HepG2 (cell line): ENCODE measurements at regions not wholly inside any gene's neighbourhood (a gene's known extent, or its start where the extent isn't known, plus 50 kb on each side); places are given as distances from the start of the nearest gene placed in this dataset.

ENCODE experiments used
- AGO1 ChIP-seq: fragments of 200-400 bp; formaldehyde crosslinking; IDR thresholded peaks from 2 replicates; pipeline ENCODE4 v1.6.1; 2017; ENCODE audit warnings: mild to moderate bottlenecking, low read depth, low read length, moderate library complexity; ENCODE audit not compliant: poor library complexity, severe bottlenecking
- BORCS8-MEF2B ChIP-seq: sonication (generic); formaldehyde crosslinking; IDR thresholded peaks from 2 replicates; pipeline ENCODE4 v1.8.0; 2022; ENCODE audit warnings: mild to moderate bottlenecking, missing genetic modification reagents
- CCDC6 ChIP-seq: sonication (generic); formaldehyde crosslinking; IDR thresholded peaks from 2 replicates; pipeline ENCODE4 v1.8.1; 2022; ENCODE audit warnings: mild to moderate bottlenecking, missing genetic modification reagents, moderate library complexity
- EED ChIP-seq: sonication (generic); formaldehyde crosslinking; IDR thresholded peaks from 2 replicates; pipeline ENCODE4 v1.5.0; 2020; ENCODE audit warnings: mild to moderate bottlenecking, missing genetic modification reagents
- GATA4 ChIP-seq: sonication (generic); IDR thresholded peaks from 2 replicates; pipeline ENCODE4 v1.6.1; 2016; ENCODE audit warnings: antibody characterized with exemption, low read depth, borderline replicate concordance
- HNRNPL ChIP-seq: fragments of 200-400 bp; formaldehyde crosslinking; IDR thresholded peaks from 2 replicates; pipeline ENCODE4 v1.6.1; 2017; ENCODE audit warnings: mild to moderate bottlenecking, low read depth, low read length
- NKX3-1 ChIP-seq: sonication (generic); formaldehyde crosslinking; IDR thresholded peaks from 2 replicates; pipeline ENCODE4 v1.5.0; 2020; ENCODE audit warnings: missing genetic modification reagents
- SP140L ChIP-seq: sonication (generic); formaldehyde crosslinking; IDR thresholded peaks from 2 replicates; pipeline ENCODE4 v1.4.0; 2020; ENCODE audit warnings: missing genetic modification reagents, borderline replicate concordance
- YEATS4 ChIP-seq: sonication (generic); formaldehyde crosslinking; IDR thresholded peaks from 2 replicates; pipeline ENCODE4 v1.4.0; 2020; ENCODE audit warnings: missing genetic modification reagents, borderline replicate concordance
- ZBTB10 ChIP-seq: sonication (generic); formaldehyde crosslinking; IDR thresholded peaks from 2 replicates; pipeline ENCODE4 v1.4.0; 2020; ENCODE audit warnings: missing genetic modification reagents, borderline replicate concordance
- ZNF264 ChIP-seq: sonication (generic); formaldehyde crosslinking; IDR thresholded peaks from 2 replicates; pipeline ENCODE4 v1.4.0; 2020; ENCODE audit warnings: missing genetic modification reagents
- ZNF354B ChIP-seq: sonication (generic); formaldehyde crosslinking; IDR thresholded peaks from 2 replicates; pipeline ENCODE4 v1.8.0; 2022; ENCODE audit warnings: mild to moderate bottlenecking, missing genetic modification reagents
- ZNF598 ChIP-seq: sonication (generic); formaldehyde crosslinking; IDR thresholded peaks from 2 replicates; pipeline ENCODE4 v1.5.1; 2020; ENCODE audit warnings: mild to moderate bottlenecking, missing genetic modification reagents, borderline replicate concordance
- ZNF629 ChIP-seq: sonication (generic); formaldehyde crosslinking; conservative IDR thresholded peaks from 2 replicates; pipeline ENCODE4 v1.5.0; 2020; ENCODE audit warnings: missing genetic modification reagents
- ZNF879 ChIP-seq: sonication (generic); formaldehyde crosslinking; IDR thresholded peaks from 2 replicates; pipeline ENCODE4 v1.8.1; 2023; ENCODE audit warnings: missing genetic modification reagents
- ZSCAN20 ChIP-seq: sonication (generic); formaldehyde crosslinking; IDR thresholded peaks from 2 replicates; pipeline ENCODE4 v1.4.0; 2020; ENCODE audit warnings: missing genetic modification reagents, mild to moderate bottlenecking, borderline replicate concordance
- TF ChIP-seq, protein P1 (sequence below): sonication (generic); formaldehyde crosslinking; IDR thresholded peaks from 2 replicates; pipeline ENCODE4 v1.8.1; 2022; ENCODE audit warnings: mild to moderate bottlenecking, missing genetic modification reagents
- TF ChIP-seq, protein P2 (sequence below): sonication (generic); formaldehyde crosslinking; IDR thresholded peaks from 2 replicates; pipeline ENCODE4 v1.4.0; 2020; ENCODE audit warnings: missing genetic modification reagents
- TF ChIP-seq, protein P3 (sequence below): sonication (generic); formaldehyde crosslinking; IDR thresholded peaks from 2 replicates; pipeline ENCODE4 v1.5.0; 2020; ENCODE audit warnings: missing genetic modification reagents
- TF ChIP-seq, protein P4 (sequence below): sonication (generic); formaldehyde crosslinking; IDR thresholded peaks from 2 replicates; pipeline ENCODE4 v1.8.0; 2022; ENCODE audit warnings: mild to moderate bottlenecking, missing genetic modification reagents, borderline replicate concordance

DNA sequence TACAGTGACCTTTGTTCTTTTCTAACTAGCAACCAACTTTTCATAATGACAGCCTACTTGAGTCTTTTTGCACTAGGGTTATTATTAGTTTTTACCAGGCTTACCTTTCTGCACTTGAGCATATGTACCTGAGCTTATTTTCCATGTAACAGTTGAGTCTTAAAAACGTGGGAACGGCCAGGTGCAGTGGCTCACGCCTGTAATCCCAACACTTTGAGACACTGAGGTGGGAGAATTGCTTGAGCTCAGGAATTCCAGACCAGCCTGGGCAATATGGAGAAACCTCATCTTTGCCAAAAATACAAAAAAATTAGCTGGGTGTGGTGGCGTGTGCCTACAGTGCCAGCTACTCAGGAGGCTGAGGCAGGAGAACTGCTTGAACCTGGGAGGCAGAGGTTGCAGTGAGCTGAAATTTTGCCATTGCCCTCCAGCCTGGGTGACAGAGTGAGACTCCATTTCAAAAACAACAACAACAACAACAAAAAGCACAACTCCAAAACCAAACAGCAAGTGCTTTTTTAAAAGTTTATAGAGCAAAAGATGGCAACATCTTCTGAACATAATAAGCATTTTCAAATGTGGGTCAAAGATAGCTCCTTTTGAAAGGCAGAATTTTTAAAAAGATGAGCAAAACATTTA, 57.1 kb upstream of the CD28 start (continued):
- TF ChIP-seq ZNF879 (CRISPR knock-in tag): no peak
- TF ChIP-seq, protein P1, sequence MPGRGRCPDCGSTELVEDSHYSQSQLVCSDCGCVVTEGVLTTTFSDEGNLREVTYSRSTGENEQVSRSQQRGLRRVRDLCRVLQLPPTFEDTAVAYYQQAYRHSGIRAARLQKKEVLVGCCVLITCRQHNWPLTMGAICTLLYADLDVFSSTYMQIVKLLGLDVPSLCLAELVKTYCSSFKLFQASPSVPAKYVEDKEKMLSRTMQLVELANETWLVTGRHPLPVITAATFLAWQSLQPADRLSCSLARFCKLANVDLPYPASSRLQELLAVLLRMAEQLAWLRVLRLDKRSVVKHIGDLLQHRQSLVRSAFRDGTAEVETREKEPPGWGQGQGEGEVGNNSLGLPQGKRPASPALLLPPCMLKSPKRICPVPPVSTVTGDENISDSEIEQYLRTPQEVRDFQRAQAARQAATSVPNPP (CRISPR knock-in tag): no peak
- no peak for TF ChIP-seq GATA4
- TF ChIP-seq, protein P2, sequence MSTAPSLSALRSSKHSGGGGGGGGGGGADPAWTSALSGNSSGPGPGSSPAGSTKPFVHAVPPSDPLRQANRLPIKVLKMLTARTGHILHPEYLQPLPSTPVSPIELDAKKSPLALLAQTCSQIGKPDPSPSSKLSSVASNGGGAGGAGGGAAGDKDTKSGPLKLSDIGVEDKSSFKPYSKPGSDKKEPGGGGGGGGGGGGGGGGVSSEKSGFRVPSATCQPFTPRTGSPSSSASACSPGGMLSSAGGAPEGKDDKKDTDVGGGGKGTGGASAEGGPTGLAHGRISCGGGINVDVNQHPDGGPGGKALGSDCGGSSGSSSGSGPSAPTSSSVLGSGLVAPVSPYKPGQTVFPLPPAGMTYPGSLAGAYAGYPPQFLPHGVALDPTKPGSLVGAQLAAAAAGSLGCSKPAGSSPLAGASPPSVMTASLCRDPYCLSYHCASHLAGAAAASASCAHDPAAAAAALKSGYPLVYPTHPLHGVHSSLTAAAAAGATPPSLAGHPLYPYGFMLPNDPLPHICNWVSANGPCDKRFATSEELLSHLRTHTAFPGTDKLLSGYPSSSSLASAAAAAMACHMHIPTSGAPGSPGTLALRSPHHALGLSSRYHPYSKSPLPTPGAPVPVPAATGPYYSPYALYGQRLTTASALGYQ (CRISPR knock-in tag): peak; percentile 54; the same call in 1 of the 2 replicates
- TF ChIP-seq ZNF264 (CRISPR knock-in tag): 0 out of 2 replicates have a peak, but pooled peaks have one; percentile 46
- 0 out of 2 replicates have a peak, but pooled peaks have one; percentile 27 for TF ChIP-seq ZSCAN20
- TF ChIP-seq HNRNPL: no peak
- no peak for TF ChIP-seq BORCS8-MEF2B
- TF ChIP-seq, protein P3, sequence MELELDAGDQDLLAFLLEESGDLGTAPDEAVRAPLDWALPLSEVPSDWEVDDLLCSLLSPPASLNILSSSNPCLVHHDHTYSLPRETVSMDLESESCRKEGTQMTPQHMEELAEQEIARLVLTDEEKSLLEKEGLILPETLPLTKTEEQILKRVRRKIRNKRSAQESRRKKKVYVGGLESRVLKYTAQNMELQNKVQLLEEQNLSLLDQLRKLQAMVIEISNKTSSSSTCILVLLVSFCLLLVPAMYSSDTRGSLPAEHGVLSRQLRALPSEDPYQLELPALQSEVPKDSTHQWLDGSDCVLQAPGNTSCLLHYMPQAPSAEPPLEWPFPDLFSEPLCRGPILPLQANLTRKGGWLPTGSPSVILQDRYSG (CRISPR knock-in tag): 0 out of 2 replicates have a peak, but pooled peaks have one; percentile 30
- TF ChIP-seq ZNF598 (CRISPR knock-in tag): 0 out of 2 replicates have a peak, but pooled peaks have one; percentile 31
- 0 out of 2 replicates have a peak, but pooled peaks have one; percentile 60 for TF ChIP-seq CCDC6 (CRISPR knock-in tag)
- TF ChIP-seq ZNF354B (CRISPR knock-in tag): no peak
- peak; percentile 71; the same call in 1 of the 2 replicates for TF ChIP-seq NKX3-1
- no peak for TF ChIP-seq SP140L
- TF ChIP-seq AGO1: no peak
- TF ChIP-seq EED (CRISPR knock-in tag): no peak
- TF ChIP-seq, protein P4, sequence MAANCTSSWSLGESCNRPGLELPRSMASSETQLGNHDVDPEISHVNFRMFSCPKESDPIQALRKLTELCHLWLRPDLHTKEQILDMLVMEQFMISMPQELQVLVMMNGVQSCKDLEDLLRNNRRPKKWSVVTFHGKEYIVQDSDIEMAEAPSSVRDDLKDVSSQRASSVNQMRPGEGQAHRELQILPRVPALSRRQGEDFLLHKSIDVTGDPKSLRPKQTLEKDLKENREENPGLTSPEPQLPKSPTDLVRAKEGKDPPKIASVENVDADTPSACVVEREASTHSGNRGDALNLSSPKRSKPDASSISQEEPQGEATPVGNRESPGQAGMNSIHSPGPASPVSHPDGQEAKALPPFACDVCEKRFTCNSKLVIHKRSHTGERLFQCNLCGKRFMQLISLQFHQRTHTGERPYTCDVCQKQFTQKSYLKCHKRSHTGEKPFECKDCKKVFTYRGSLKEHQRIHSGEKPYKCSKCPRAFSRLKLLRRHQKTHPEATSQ (CRISPR knock-in tag): peak; percentile 58; the same call in 1 of the 2 replicates
- TF ChIP-seq ZBTB10 (CRISPR knock-in tag): 0 out of 2 replicates have a peak, but pooled peaks have one; percentile 35
- TF ChIP-seq ZNF629: 0 out of 2 replicates have a peak, but pooled peaks have one; percentile 8
- 0 out of 2 replicates have a peak, but pooled peaks have one; percentile 27 for TF ChIP-seq YEATS4
